Stimulated activated CD4-positive, alpha-beta T cell treated with anti-CD3 and anti-CD28 coated beads, TNF-alpha, amount 100 ng/mL, for 48 hours (primary cell): ENCODE measurements at regions not wholly inside any gene's neighbourhood (a gene's known extent, or its start where the extent isn't known, plus 50 kb on each side); places are given as distances from the start of the nearest gene placed in this dataset.

ENCODE experiments used
- DNase-seq, 3 donors: peaks; one replicate each; pipeline ENCODE4 v3.0.0-alpha.2; 2020; ENCODE audit warnings: low read depth in 3 of 3

DNA sequence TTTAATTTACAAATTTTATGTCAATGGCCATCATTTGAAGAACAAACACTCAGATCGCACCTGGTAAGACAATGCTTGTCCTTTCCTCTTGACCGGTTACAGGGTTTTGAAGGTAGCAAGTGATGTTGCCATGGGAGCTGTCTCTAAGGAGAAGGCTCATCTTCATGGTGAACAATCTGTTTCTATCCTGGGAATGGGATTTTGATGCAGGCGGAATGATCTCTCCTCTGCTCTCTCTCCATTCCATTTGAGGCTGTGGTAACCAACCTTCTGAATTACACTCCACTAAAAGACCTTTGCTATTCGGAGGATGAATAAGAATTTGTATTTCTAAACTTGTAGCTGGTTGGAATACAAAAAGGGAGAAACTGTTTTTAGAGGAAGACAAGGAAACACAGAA, 57.9 kb upstream of the SLC5A9 start:
- no peak for DNase-seq

- DNase-seq = no peak
These were observed 61.9 kb upstream of the SLC5A9 start for GRCh38 chr1:48160486-48161132.

- DNase-seq = no peak
These were observed 83.2 kb upstream of the SLC5A9 start for GRCh38 chr1:48139275-48139674.

DNA sequence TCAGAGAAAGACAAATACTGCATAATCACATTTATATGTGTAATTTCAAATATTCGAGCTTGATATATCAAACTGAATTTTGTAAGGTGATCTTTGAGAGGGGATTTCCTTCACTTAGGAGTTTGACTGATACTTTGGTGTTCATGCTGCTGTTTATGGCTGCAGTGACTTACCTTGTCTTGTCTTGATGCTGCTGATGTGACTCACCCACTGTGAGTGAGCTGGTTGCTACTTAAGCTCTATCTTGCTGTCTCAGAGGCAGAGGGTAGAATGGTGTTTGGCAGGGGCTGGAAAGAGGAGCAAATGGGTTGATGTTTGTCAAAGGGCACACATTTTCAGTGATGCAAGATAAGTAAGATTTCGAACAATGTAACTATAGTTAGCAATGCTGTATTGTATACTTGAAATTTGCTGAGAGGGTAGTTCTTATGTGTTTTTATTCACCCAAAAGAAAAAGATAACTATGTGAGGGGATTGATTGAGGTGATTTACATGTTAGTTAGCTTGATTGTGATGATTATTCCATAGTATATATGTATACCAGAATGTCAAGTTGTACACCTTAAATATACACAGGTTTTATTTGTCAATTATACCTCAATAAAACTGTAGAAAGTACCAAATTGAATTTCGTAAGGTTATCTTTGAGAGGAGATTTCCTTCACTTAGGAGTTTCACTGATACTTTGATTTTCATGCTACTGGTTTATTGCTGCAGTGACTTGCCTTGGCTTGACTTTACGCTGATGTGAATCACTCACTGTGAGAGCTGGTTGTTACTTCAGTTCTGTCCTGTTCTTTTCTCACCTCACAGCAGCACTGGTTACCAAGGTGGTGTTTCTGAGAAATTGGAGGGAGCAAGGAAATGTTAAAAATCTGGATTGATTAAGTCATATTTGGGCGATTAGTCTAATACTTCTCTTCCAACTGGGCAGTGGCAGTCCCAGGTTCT, 94.5 kb upstream of the SLC5A9 start:
- no peak for DNase-seq

- DNase-seq = no peak
These were observed 98.9 kb upstream of the SLC5A9 start for GRCh38 chr1:48123647-48124046.

DNA sequence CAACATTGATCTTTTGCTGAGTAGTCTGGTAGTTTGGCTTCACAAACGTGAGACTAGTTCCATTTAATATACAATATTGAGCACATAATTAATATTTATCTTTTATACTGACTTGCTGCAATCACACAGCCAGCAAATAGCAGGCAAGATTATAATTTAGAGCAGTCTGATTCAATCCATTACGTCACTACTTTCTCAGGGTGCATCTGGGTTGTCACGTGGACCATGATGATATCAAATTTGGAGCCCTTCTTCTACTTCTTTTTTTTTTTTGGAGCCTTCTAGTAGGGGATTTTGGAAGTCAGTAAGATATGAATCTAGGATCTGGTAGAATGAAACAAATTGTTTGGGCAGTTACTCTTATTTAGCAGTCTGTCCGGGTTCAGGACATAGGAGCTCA, 100.6 kb upstream of the SLC5A9 start:
- DNase-seq = no peak

DNA sequence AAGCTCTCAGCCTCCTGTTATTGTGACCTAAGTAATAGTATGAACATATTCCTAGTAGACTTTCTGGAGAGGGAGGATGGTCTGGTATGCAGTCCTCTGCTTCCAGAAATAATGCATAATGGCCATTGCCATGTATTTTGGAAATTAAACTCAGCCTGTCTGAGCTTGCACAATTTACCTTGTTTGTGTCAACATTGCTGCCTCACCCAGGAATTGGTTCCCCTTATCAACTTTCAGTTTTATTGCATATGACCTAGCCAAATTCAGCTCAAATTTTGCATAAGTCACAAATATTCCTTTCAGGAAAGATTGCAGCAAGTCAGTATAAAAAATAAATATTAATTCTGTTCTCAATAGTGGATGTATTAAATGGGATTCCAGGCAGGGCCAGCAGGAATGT, 101.9 kb upstream of the SLC5A9 start:
- DNase-seq = no peak

DNA sequence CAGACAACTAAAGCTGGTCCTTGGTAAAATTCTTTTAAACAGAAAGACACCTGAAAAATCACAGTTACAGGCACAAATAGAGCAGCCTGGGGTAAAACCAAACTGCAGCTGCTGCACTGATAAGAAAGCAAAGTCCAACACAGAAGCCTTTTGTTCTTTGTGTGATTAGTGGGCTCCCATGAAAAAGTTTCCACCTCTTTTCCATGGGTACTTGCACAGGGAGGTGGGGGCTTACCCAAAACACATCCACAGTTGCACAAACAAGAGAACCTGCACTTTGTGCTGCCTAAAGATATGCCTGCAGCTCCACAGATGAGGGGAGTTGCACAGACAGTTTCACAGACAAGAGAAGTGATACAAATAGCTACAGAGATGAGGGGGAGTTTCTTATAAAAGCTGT, 106.7 kb upstream of the SLC5A9 start:
- DNase-seq = no peak

DNA sequence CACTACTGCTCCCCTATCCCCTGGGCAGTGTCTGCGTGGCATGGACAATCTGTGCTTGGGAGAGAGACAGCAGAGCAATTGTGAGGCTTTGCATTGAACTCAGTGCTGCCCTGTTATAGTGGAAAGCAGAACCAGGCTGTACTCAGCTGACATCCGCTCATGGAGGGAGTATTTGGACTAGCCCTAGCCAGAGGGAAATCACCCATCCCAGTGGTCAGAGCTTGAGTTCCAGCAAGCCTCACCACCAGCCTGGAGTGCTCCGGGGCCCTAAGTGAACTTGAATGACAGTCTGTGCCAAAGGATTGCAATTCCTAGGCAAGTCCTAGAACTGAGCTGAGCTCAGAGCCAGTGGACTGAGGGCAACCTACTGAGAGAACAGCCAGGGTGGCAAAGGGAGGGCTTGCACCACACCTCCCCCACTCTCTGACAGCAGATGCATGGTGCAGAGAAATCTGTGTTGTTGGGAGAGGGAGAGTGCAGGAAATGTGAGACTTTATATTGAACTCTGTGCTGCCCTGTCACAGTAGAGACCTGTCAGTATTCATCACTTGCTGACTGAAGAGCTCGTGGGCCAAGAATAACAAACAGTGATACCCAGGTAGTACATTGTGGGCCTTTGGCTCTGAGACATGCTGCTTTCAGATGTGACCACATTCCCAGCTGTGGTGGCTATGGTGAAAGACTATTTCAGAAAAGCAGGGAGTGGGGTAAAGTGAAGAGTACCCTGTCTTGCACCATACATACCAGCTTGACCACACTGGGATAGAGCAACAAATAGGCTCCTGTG, 107.7 kb upstream of the SLC5A9 start:
- DNase-seq = no peak

GRCh38 chr1:48109390-48110013, 112.3 kb upstream of the TRABD2B start:
- DNase-seq = no peak

DNA sequence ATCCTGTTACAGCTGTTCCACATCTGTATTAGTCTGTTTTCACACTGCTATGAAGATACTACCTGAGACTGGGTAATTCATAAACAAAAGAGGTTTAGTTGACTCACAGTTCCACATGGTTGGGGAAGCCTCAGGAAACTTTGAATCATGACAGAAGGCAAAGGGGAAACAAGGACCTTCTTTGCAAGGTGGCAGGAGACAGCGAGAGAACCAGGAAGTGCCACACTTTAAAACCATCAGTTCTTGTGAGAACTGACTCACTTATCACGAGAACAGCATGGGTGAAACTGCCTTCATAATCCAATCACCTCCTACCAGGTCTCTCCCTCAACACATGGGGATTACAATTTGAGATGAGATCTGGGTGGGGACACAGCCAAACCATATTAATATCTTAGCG, 110.3 kb upstream of the TRABD2B start:
- no peak for DNase-seq

- DNase-seq = no peak
These were observed 108.9 kb upstream of the TRABD2B start for GRCh38 chr1:48106049-48106448.

GRCh38 chr1:48105165-48105564, 108.0 kb upstream of the TRABD2B start:
- DNase-seq = no peak

DNA sequence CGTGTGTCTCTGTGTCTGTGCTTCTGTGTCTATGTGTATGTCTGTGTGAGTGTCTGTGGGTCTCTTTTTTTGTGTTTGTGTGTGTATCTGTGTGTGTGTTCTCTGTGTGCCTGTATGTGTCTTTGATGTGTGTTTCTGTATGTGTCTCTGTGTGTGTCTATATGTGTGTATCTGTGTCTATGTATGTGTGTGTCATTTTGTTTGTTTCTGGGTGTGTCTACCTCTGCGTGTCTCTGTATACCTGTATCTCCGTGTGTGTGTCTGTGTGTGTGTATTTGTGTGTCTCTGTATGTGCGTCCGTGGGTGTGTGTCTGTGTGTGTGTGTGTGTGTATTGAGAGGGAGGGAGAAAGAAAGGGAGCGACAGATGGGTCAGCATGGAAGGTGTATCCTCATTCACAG, 106.3 kb upstream of the TRABD2B start:
- no peak for DNase-seq

GRCh38 chr1:48102766-48103165, 105.6 kb upstream of the TRABD2B start:
- DNase-seq = no peak

DNA sequence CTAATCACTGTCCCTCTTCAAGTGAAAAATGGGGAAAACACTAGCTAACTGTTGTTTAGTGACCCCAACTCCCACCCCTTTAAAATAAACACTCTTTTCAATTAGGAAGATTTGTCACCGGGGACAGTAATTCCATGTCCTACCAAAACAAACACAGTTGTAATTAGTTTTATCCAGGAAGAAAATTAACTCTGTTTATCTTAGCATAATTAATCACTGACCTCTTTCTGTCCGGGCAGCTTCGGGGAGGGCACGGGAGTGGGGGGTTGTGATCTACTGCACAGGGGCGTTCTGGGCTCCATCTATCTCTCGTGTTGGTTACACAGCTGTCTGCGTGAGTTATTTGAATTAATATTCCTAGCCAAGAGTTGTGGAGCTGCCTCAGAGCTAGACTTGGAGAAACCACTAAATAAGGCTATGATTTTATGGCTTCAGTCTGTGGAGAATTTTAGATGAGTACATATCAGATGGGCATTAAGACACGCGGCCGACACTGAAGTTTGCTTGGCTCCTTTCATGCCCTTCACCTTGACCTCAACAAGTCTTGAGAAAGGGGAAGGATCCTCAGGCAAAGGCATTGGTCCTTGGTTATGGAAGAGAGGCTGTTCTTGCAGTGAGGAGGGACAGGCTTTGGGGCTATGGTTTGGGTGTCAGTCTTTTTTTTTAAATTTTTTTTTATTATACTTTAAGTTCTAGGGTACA, 102.0 kb upstream of the TRABD2B start:
- no peak for DNase-seq

DNA sequence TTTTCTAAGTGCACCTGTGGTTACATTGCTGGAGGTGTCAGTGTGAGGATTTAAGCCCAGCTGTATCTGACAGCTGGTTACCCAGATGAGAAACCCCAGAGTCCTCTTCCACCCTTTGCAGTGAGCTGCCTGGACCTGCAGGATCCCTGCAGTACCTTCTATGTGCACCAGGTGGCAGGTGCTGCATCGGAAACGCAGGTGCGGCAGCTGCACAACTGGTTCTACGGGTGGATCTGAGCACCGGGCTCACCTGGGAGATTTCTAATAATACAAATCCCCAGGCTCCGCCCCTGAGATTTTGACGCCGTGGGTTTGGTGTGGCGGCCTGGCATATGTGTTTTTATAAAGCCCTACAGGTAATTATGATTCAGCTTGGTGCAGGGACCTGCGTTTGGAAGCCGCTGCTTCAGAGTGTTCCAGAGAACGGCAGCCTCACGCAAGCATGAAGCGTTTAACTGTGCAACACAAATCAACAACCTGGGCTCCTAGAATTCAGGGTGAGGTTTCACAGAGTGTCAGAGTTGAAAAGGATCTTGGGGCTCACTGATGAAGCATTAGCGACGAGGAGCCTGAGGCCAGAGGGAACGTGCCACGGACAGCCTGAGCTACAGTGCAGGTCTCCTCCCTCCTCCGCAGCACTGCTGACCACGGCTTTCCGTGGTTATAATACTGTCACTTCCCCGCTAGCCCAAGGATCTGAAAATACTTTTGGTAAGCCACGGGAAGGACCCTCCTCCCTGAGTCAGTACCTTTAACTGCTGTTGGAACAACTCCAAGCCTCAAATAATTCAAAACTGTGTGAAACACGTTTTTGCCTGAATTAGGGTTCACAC, 96.7 kb upstream of the TRABD2B start:
- DNase-seq = peak; percentile 53 to 57 (median 56)

DNA sequence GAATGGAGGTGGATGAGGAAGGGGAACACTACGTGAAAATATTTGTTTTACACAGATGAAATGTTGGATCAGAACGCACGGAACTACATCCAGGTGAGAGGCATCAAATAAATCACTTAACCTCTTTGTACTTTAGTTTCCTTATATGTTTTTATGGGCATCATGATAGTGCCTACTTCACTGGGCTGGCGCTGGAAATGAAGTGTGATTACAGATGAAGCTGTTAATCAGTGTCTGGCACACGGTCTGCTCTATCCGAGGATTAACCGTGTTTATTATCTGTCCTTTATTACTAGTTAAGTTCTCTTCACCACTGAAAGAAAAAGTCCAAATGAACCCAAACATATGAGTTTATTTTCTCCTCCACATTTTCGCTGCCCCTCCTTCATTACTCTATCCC, 96.0 kb upstream of the TRABD2B start:
- DNase-seq = no peak

- no peak for DNase-seq
These were observed 95.2 kb upstream of the TRABD2B start for GRCh38 chr1:48092401-48092800.

DNA sequence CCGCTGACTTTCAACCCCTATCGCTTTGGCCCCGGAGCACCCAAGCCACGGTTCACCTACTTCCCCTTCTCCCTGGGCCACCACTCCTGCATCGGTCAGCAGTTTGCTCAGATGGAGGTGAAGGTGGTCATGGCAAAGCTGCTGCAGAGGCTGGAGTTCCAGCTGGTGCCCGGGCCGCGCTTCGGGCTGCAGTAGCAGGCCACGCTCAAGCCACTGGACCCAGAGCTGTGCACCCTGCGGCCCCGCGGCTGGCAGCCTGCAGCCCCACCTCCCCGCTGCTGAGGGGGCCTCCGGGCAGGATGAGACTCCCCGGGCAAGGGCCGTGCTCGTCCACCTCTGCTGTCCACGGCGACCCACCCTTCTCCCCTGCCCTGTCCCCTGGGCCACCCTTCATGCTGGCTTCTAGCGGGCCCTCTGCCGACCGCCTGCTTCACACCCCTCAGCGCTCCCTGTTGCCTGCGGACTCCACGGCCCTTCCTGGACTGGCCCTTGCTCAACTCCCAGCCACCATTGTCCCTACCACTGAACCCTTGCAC, 92.2 kb upstream of the TRABD2B start:
- no peak for DNase-seq
